Endothelial cell of umbilical vein (primary cell): ENCODE measurements at regions not wholly inside any gene's neighbourhood (a gene's known extent, or its start where the extent isn't known, plus 50 kb on each side); places are given as distances from the start of the nearest gene placed in this dataset.

Experiments
- MYC ChIP-seq: IDR thresholded peaks from one replicate; pipeline ENCODE4 v1.6.1; 2011; ENCODE audit warnings: mild to moderate bottlenecking, low read depth, low read length
- POLR2A ChIP-seq: IDR thresholded peaks from 2 replicates; pipeline ENCODE4 v1.6.1; 2012; ENCODE audit warnings: low read depth, mild to moderate bottlenecking, control low read depth, low read length
- TF ChIP-seq, protein P1 (sequence below), 2 donors: IDR thresholded peaks; 1 replicate in 1 of 2; 2 replicates in 1 of 2; pipeline ENCODE4 v1.5.1; 2011; ENCODE audit warnings: low read length in 2 of 2, mild to moderate bottlenecking in 2 of 2, moderate library complexity in 2 of 2, control low read depth in 1 of 2, inconsistent platforms in 1 of 2, low read depth in 1 of 2; ENCODE audit not compliant: insufficient read depth in 1 of 2; ENCODE audit errors: extremely low read depth in 1 of 2

- TF ChIP-seq, protein P1, sequence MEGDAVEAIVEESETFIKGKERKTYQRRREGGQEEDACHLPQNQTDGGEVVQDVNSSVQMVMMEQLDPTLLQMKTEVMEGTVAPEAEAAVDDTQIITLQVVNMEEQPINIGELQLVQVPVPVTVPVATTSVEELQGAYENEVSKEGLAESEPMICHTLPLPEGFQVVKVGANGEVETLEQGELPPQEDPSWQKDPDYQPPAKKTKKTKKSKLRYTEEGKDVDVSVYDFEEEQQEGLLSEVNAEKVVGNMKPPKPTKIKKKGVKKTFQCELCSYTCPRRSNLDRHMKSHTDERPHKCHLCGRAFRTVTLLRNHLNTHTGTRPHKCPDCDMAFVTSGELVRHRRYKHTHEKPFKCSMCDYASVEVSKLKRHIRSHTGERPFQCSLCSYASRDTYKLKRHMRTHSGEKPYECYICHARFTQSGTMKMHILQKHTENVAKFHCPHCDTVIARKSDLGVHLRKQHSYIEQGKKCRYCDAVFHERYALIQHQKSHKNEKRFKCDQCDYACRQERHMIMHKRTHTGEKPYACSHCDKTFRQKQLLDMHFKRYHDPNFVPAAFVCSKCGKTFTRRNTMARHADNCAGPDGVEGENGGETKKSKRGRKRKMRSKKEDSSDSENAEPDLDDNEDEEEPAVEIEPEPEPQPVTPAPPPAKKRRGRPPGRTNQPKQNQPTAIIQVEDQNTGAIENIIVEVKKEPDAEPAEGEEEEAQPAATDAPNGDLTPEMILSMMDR (IDR thresholded peaks at IDR 0.05; ENCODE audit: extremely low read depth in 1 of 2, insufficient read depth in 1 of 2, low read depth in 1 of 2, low read length in 2 of 2), result no peak
- TF ChIP-seq POLR2A, result no peak
- no peak for TF ChIP-seq MYC
These were observed 278.1 kb downstream of the LRATD1 start for GRCh38 chr2:14910654-14911053.
